NB4 (cell line): ENCODE measurements at regions not wholly inside any gene's neighbourhood (a gene's known extent, or its start where the extent isn't known, plus 50 kb on each side); places are given as distances from the start of the nearest gene placed in this dataset.

Source experiments
- POLR2A ChIP-seq: IDR thresholded peaks from 2 replicates; pipeline ENCODE4 v1.6.1; 2011; ENCODE audit warnings: mild to moderate bottlenecking; ENCODE audit not compliant: insufficient read length; ENCODE audit errors: extremely low read depth
- TF ChIP-seq, protein P1 (sequence below): IDR thresholded peaks from one replicate; pipeline ENCODE4 v1.5.1; 2012; ENCODE audit warnings: low read depth, low read length
- TF ChIP-seq, protein P2 (sequence below): IDR thresholded peaks from 2 replicates; pipeline ENCODE4 v1.6.1; 2011; ENCODE audit warnings: low read depth, low read length

DNA sequence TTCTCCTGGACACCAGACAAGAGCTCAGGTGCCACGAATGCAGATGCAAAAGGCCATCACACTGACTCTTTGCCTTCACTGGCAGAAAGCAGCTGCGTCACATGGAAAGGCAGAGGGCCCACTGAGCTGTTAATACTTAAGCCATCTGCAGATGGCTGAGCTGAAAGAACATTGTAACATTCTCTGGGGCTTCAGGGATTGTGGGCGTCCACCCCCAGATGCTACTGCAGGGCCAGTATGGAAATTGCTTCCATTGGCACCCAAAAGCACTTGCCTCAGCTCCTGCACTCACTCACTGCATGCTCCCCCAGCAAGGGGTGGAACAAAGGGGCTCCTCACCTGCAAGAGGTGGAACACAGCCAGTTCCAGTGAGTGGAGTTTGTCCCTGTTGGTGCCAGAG lies 1264.6 kb downstream of the REEP3 start:
- TF ChIP-seq, protein P1, sequence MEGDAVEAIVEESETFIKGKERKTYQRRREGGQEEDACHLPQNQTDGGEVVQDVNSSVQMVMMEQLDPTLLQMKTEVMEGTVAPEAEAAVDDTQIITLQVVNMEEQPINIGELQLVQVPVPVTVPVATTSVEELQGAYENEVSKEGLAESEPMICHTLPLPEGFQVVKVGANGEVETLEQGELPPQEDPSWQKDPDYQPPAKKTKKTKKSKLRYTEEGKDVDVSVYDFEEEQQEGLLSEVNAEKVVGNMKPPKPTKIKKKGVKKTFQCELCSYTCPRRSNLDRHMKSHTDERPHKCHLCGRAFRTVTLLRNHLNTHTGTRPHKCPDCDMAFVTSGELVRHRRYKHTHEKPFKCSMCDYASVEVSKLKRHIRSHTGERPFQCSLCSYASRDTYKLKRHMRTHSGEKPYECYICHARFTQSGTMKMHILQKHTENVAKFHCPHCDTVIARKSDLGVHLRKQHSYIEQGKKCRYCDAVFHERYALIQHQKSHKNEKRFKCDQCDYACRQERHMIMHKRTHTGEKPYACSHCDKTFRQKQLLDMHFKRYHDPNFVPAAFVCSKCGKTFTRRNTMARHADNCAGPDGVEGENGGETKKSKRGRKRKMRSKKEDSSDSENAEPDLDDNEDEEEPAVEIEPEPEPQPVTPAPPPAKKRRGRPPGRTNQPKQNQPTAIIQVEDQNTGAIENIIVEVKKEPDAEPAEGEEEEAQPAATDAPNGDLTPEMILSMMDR = no peak
- TF ChIP-seq POLR2A = no peak
- TF ChIP-seq, protein P2, sequence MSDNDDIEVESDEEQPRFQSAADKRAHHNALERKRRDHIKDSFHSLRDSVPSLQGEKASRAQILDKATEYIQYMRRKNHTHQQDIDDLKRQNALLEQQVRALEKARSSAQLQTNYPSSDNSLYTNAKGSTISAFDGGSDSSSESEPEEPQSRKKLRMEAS = no peak
